ENCODE measurements at regions not wholly inside any gene's neighbourhood (a gene's known extent, or its start where the extent isn't known, plus 50 kb on each side); places are given as distances from the start of the nearest gene placed in this dataset.

DNA sequence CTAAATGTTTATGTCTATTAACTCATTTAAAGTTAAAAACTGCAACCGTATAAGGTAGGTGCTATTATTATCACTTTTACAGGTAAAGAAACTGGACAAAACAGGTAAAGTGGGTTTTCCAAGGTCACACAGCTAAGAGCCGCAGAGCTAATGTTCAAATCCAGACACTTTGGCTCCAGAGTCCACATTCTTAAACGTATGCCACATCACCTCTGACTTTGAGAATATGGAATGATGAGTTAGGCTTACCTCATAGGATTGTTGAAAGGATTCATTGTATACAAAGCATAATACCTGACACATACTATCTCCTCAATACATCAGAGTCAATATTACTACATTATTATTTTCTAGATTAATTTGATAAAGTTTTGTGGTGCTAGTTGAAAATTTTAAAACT, 240.9 kb upstream of the STT3B start:
- no peak for DNase-seq
- H3K4me1 ChIP-seq, result no peaks in the 10 kb centered on the region
- intact Hi-C loops (cut with DNase I), result no loop called here
- H3K36me3 ChIP-seq (replicated peaks in 1 of 2; ENCODE audit: insufficient read depth in 1 of 2, low read depth in 2 of 2), result no peaks in the 10 kb centered on the region
- H3K27ac ChIP-seq, result no peak overlapping the region
- no peaks in the 10 kb centered on the region for H3K9me3 ChIP-seq
- no peak for ATAC-seq
- no peak overlapping the region for H3K4me3 ChIP-seq
- H3K27me3 ChIP-seq, result no peaks in the 10 kb centered on the region
- TF ChIP-seq POLR2A (IDR thresholded peaks at IDR 0.05), result no peak
- TF ChIP-seq, protein P1, sequence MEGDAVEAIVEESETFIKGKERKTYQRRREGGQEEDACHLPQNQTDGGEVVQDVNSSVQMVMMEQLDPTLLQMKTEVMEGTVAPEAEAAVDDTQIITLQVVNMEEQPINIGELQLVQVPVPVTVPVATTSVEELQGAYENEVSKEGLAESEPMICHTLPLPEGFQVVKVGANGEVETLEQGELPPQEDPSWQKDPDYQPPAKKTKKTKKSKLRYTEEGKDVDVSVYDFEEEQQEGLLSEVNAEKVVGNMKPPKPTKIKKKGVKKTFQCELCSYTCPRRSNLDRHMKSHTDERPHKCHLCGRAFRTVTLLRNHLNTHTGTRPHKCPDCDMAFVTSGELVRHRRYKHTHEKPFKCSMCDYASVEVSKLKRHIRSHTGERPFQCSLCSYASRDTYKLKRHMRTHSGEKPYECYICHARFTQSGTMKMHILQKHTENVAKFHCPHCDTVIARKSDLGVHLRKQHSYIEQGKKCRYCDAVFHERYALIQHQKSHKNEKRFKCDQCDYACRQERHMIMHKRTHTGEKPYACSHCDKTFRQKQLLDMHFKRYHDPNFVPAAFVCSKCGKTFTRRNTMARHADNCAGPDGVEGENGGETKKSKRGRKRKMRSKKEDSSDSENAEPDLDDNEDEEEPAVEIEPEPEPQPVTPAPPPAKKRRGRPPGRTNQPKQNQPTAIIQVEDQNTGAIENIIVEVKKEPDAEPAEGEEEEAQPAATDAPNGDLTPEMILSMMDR (IDR thresholded peaks at IDR 0.05), result no peak
- 19 to 31% methylated on average over 3 of the region's 3 CpGs for WGBS, 2 donors

DNA sequence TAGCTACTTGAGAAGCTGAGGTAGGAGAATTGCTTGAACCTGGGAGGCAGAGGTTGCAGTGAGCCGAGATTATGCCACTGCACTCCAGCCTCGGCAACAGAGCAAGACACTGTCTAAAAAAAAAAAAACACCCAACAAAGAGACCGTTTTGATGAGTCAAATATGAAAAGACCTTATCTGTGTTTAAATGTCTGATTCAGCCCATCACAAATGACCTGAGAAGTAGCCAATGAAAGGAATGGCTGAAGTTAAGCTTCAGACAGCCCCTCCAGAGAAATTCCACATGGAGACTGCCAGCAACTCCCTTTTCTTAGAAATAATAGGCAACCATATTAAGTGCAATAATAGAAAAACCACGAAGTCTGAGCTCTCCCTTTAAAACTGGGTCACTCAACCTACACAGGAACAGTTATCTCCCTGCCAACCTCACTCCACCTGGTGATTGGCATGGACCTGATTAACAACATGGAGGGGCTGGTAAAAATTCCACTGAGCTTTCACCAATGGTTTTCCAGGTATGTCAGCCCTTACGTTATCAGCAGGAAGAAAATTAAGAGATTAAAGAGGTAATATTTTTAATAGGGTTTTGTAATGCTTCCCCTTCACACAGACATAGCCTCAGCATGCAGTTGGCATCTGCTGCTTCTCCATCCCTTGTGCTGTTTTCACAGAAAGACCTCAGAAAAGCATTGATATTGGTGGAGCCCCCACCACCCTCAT, 238.1 kb upstream of the STT3B start:
- no peak overlapping the region for H3K27ac ChIP-seq
- no peak for DNase-seq
- no peaks in the 10 kb centered on the region for H3K9me3 ChIP-seq
- H3K4me3 ChIP-seq, result no peak overlapping the region
- intact Hi-C loops (cut with DNase I), result no loop called here
- TF ChIP-seq POLR2A (IDR thresholded peaks at IDR 0.05), result no peak
- TF ChIP-seq, protein P1 (IDR thresholded peaks at IDR 0.05), result no peak
- no peaks in the 10 kb centered on the region for H3K27me3 ChIP-seq
- 52 to 59% methylated on average over 5 of the region's 5 CpGs for WGBS, 2 donors
- ATAC-seq, result no peak
- no peaks in the 10 kb centered on the region for H3K4me1 ChIP-seq
- no peaks in the 10 kb centered on the region for H3K36me3 ChIP-seq (replicated peaks in 1 of 2; ENCODE audit: insufficient read depth in 1 of 2, low read depth in 2 of 2)

DNA sequence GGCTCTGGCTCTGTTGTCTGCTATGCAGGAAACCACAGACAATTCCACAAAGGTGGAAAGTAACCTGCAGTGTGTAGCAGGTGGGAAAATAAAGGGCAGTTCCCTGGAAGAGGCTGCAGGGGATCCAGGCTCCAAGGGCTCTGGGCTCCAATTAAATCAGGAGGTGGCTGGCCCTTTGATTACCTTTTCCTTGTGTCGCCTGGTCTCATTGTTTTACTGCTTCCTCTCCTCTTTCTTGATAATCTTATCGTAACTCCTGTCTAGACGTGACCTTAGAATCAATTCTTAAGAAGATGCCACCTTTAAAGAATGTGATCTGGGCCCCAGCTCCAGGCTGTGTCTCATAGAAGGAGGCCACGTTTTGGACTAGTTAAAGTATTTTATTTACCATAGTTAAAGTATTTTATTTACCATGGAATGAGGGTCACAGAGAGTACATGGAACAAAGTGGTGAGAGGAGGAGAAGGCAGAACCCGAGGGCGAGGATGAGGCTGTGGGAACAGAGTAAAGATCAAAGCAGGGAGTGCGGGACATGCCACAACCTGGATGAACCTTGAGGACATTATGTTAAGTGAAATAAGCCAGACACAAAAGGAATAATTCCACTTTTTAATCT, 237.5 kb upstream of the STT3B start:
- TF ChIP-seq, protein P1 (IDR thresholded peaks at IDR 0.05), result no peak
- no peak for TF ChIP-seq POLR2A (IDR thresholded peaks at IDR 0.05)
- 76 to 82% methylated on average over 7 of the region's 7 CpGs for WGBS, 2 donors
- no peaks in the 10 kb centered on the region for H3K9me3 ChIP-seq
- no peaks in the 10 kb centered on the region for H3K27me3 ChIP-seq
- no peak for ATAC-seq
- no peak for DNase-seq
- no peak overlapping the region for H3K27ac ChIP-seq
- intact Hi-C loops (cut with DNase I), result no loop called here
- H3K36me3 ChIP-seq (replicated peaks in 1 of 2; ENCODE audit: insufficient read depth in 1 of 2, low read depth in 2 of 2), result no peaks in the 10 kb centered on the region
- H3K4me1 ChIP-seq, result peaks cover under 1% of the 10 kb centered on the region
- no peak overlapping the region for H3K4me3 ChIP-seq

DNA sequence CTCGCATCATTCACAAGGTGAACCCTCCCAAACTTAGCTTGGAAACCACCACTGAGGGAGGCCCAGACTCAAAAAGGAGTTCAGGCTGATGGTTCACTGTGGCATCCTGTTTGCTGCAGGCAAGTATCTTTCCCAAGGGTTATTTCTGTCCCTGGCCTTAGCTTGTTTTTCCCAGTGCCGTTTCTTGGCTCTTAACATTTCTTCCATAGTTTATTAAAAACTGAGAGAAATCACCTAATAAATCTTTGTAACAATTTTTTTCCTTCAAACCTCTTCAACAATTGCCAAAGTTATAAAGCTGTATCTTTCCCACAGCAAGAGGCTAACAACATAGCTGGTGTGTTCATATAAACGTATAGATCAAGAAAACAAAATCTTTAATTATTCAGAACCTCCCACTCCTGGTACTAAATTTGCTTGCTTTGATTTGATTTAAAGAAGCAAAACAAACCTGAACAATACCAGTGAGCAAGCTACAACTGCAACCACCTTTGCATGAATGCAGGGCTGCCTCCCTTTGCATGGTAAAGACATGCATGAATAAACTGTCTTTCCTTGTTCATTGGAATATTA, 234.9 kb upstream of the STT3B start:
- no peaks in the 10 kb centered on the region for H3K9me3 ChIP-seq
- DNase-seq (no peak), ATAC-seq (no peak)
- intact Hi-C loops (cut with DNase I), result no loop called here
- no peak overlapping the region for H3K4me3 ChIP-seq
- TF ChIP-seq, protein P1 (IDR thresholded peaks at IDR 0.05), result no peak
- no peak for TF ChIP-seq POLR2A (IDR thresholded peaks at IDR 0.05)
- H3K27me3 ChIP-seq, result no peaks in the 10 kb centered on the region
- H3K36me3 ChIP-seq (replicated peaks in 1 of 2; ENCODE audit: insufficient read depth in 1 of 2, low read depth in 2 of 2), result no peaks in the 10 kb centered on the region
- H3K27ac ChIP-seq, result no peak overlapping the region
- WGBS, 2 donors, result 84 to 94% methylated on average over 3 of the region's 3 CpGs
- peaks cover 13% of the 10 kb centered on the region for H3K4me1 ChIP-seq

All from body of pancreas (tissue), 4 donors.